ENCODE measurements at regions not wholly inside any gene's neighbourhood (a gene's known extent, or its start where the extent isn't known, plus 50 kb on each side); places are given as distances from the start of the nearest gene placed in this dataset.
A peak's percentile ranks its signal among the peaks of the same experiment; 100 is the strongest.

- H3K4me1 Mint-ChIP-seq (ENCODE audit: unreplicated experiment) = peaks cover 3% of the 10 kb centered on the region
- no peak for DNase-seq (ENCODE audit: low spot score)
- no peak overlapping the region for H3K4me3 Mint-ChIP-seq (ENCODE audit: unreplicated experiment)
- no peak for TF ChIP-seq CTCF (IDR thresholded peaks at IDR 0.05; ENCODE audit: unreplicated experiment)
- H3K27me3 Mint-ChIP-seq (ENCODE audit: unreplicated experiment) = no peaks in the 10 kb centered on the region
- no peaks in the 10 kb centered on the region for H3K9me3 Mint-ChIP-seq (ENCODE audit: unreplicated experiment)
- no peaks in the 10 kb centered on the region for H3K36me3 Mint-ChIP-seq (ENCODE audit: low read depth, unreplicated experiment)
- no peak overlapping the region for H3K27ac Mint-ChIP-seq (ENCODE audit: unreplicated experiment)
These were observed 577.4 kb upstream of the ANKRD30A start for GRCh38 chr10:36547965-36548364.

GRCh38 chr10:36542493-36542892 is 582.9 kb upstream of the ANKRD30A start:
- no peak overlapping the region for H3K4me3 Mint-ChIP-seq (ENCODE audit: unreplicated experiment)
- H3K27ac Mint-ChIP-seq (ENCODE audit: unreplicated experiment) = no peak overlapping the region
- H3K9me3 Mint-ChIP-seq (ENCODE audit: unreplicated experiment) = no peaks in the 10 kb centered on the region
- TF ChIP-seq CTCF (IDR thresholded peaks at IDR 0.05; ENCODE audit: unreplicated experiment) = no peak
- H3K4me1 Mint-ChIP-seq (ENCODE audit: unreplicated experiment) = peaks cover 18% of the 10 kb centered on the region
- H3K27me3 Mint-ChIP-seq (ENCODE audit: unreplicated experiment) = no peaks in the 10 kb centered on the region
- no peaks in the 10 kb centered on the region for H3K36me3 Mint-ChIP-seq (ENCODE audit: low read depth, unreplicated experiment)
- no peak for DNase-seq (ENCODE audit: low spot score)

GRCh38 chr10:36540611-36541010 is 584.8 kb upstream of the ANKRD30A start:
- Mint-ChIP-seq H3K4me3 (ENCODE audit: unreplicated experiment) (no peak overlapping the region), H3K27ac (ENCODE audit: unreplicated experiment) (no peak overlapping the region), H3K27me3 (ENCODE audit: unreplicated experiment) (no peaks in the 10 kb centered on the region), H3K4me1 (ENCODE audit: unreplicated experiment) (peaks cover 18% of the 10 kb centered on the region), H3K9me3 (ENCODE audit: unreplicated experiment) (no peaks in the 10 kb centered on the region), H3K36me3 (ENCODE audit: low read depth, unreplicated experiment) (no peaks in the 10 kb centered on the region)
- no peak for DNase-seq (ENCODE audit: low spot score)
- TF ChIP-seq CTCF (IDR thresholded peaks at IDR 0.05; ENCODE audit: unreplicated experiment) = no peak

- TF ChIP-seq CTCF (IDR thresholded peaks at IDR 0.05; ENCODE audit: unreplicated experiment) = no peak
- peaks cover 24% of the 10 kb centered on the region for H3K4me1 Mint-ChIP-seq (ENCODE audit: unreplicated experiment)
- DNase-seq (ENCODE audit: low spot score) = peak; percentile 19
- no peaks in the 10 kb centered on the region for H3K36me3 Mint-ChIP-seq (ENCODE audit: low read depth, unreplicated experiment)
- no peak overlapping the region for H3K4me3 Mint-ChIP-seq (ENCODE audit: unreplicated experiment)
- no peaks in the 10 kb centered on the region for H3K9me3 Mint-ChIP-seq (ENCODE audit: unreplicated experiment)
- H3K27me3 Mint-ChIP-seq (ENCODE audit: unreplicated experiment) = no peaks in the 10 kb centered on the region
- peak overlapping the region; percentile 98 for H3K27ac Mint-ChIP-seq (ENCODE audit: unreplicated experiment)
These were observed 586.3 kb upstream of the ANKRD30A start for GRCh38 chr10:36538953-36539586.

GRCh38 chr10:36534471-36535002 is 590.9 kb upstream of the ANKRD30A start:
- Mint-ChIP-seq H3K9me3 (ENCODE audit: unreplicated experiment) (no peaks in the 10 kb centered on the region), H3K4me3 (ENCODE audit: unreplicated experiment) (no peak overlapping the region), H3K36me3 (ENCODE audit: low read depth, unreplicated experiment) (no peaks in the 10 kb centered on the region), H3K27me3 (ENCODE audit: unreplicated experiment) (no peaks in the 10 kb centered on the region), H3K4me1 (ENCODE audit: unreplicated experiment) (peaks cover 17% of the 10 kb centered on the region), H3K27ac (ENCODE audit: unreplicated experiment) (no peak overlapping the region)
- DNase-seq (ENCODE audit: low spot score) = no peak
- TF ChIP-seq CTCF (IDR thresholded peaks at IDR 0.05; ENCODE audit: unreplicated experiment) = no peak

Measured in endothelial cell (in vitro differentiated cells).